ENCODE measurements at regions not wholly inside any gene's neighbourhood (a gene's known extent, or its start where the extent isn't known, plus 50 kb on each side); places are given as distances from the start of the nearest gene placed in this dataset.

GRCh38 chr6:92715991-92716390, 703.4 kb downstream of the EPHA7 start:
- TF ChIP-seq, protein P1, sequence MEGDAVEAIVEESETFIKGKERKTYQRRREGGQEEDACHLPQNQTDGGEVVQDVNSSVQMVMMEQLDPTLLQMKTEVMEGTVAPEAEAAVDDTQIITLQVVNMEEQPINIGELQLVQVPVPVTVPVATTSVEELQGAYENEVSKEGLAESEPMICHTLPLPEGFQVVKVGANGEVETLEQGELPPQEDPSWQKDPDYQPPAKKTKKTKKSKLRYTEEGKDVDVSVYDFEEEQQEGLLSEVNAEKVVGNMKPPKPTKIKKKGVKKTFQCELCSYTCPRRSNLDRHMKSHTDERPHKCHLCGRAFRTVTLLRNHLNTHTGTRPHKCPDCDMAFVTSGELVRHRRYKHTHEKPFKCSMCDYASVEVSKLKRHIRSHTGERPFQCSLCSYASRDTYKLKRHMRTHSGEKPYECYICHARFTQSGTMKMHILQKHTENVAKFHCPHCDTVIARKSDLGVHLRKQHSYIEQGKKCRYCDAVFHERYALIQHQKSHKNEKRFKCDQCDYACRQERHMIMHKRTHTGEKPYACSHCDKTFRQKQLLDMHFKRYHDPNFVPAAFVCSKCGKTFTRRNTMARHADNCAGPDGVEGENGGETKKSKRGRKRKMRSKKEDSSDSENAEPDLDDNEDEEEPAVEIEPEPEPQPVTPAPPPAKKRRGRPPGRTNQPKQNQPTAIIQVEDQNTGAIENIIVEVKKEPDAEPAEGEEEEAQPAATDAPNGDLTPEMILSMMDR (IDR thresholded peaks at IDR 0.05; ENCODE audit: low read depth, low read length) = no peak
- no peak for TF ChIP-seq EZH2phosphoT487 (IDR thresholded peaks at IDR 0.05; ENCODE audit: low read depth)

All from OCI-LY3 (cell line).